ENCODE measurements at regions not wholly inside any gene's neighbourhood (a gene's known extent, or its start where the extent isn't known, plus 50 kb on each side); places are given as distances from the start of the nearest gene placed in this dataset.

- Histone ChIP-seq H3K27ac (peak overlapping the region in 1 of 2 donors; percentile 78), H3K27me3 (no peaks in the 10 kb centered on the region), H3K4me3 (no peak overlapping the region), H3K36me3 (no peaks in the 10 kb centered on the region), H3K9me3 (no peaks in the 10 kb centered on the region), H3K4me1 (peaks cover 0 to 6% of the 10 kb centered on the region in 2 donors)
- TF ChIP-seq CTCF (IDR thresholded peaks at IDR 0.05) = no peak
- DNase-seq (ENCODE audit: low spot score) = no peak
Measured at GRCh38 chr18:64974391-64975125, 776.3 kb upstream of the CDH7 start.

- Histone ChIP-seq H3K4me3 (no peak overlapping the region), H3K36me3 (no peaks in the 10 kb centered on the region), H3K27me3 (no peaks in the 10 kb centered on the region), H3K27ac (peak overlapping the region; percentile 42 to 78), H3K4me1 (peaks cover 0 to 6% of the 10 kb centered on the region in 2 donors), H3K9me3 (no peaks in the 10 kb centered on the region)
- no peak for DNase-seq (ENCODE audit: low spot score)
- no peak for TF ChIP-seq CTCF (IDR thresholded peaks at IDR 0.05)
Measured at GRCh38 chr18:64972545-64972944, 778.3 kb upstream of the CDH7 start.

- H3K4me3 ChIP-seq = no peak overlapping the region
- H3K27ac ChIP-seq = no peak overlapping the region
- H3K36me3 ChIP-seq = no peaks in the 10 kb centered on the region
- no peaks in the 10 kb centered on the region for H3K4me1 ChIP-seq
- H3K27me3 ChIP-seq = no peaks in the 10 kb centered on the region
- H3K9me3 ChIP-seq = no peaks in the 10 kb centered on the region
- TF ChIP-seq CTCF (IDR thresholded peaks at IDR 0.05) = no peak
- no peak for DNase-seq (ENCODE audit: low spot score)
Measured at GRCh38 chr18:64966667-64967066, 784.1 kb upstream of the CDH7 start.

GRCh38 chr18:64956465-64956864 lies 794.3 kb upstream of the CDH7 start:
- DNase-seq (ENCODE audit: low spot score) = no peak
- H3K27ac ChIP-seq = no peak overlapping the region
- no peaks in the 10 kb centered on the region for H3K36me3 ChIP-seq
- H3K4me1 ChIP-seq = no peaks in the 10 kb centered on the region
- H3K9me3 ChIP-seq = no peaks in the 10 kb centered on the region
- H3K4me3 ChIP-seq = no peak overlapping the region
- no peak for TF ChIP-seq CTCF (IDR thresholded peaks at IDR 0.05)
- no peaks in the 10 kb centered on the region for H3K27me3 ChIP-seq

GRCh38 chr18:64949885-64950284 lies 800.9 kb upstream of the CDH7 start:
- H3K27ac ChIP-seq = no peak overlapping the region
- no peaks in the 10 kb centered on the region for H3K36me3 ChIP-seq
- TF ChIP-seq CTCF (IDR thresholded peaks at IDR 0.05) = no peak
- DNase-seq (ENCODE audit: low spot score) = no peak
- no peak overlapping the region for H3K4me3 ChIP-seq
- no peaks in the 10 kb centered on the region for H3K27me3 ChIP-seq
- H3K4me1 ChIP-seq = no peaks in the 10 kb centered on the region
- no peaks in the 10 kb centered on the region for H3K9me3 ChIP-seq

- Histone ChIP-seq H3K4me3 (no peak overlapping the region), H3K9me3 (no peaks in the 10 kb centered on the region), H3K27ac (no peak overlapping the region), H3K36me3 (no peaks in the 10 kb centered on the region), H3K27me3 (no peaks in the 10 kb centered on the region), H3K4me1 (no peaks in the 10 kb centered on the region)
- DNase-seq (ENCODE audit: low spot score) = no peak
- TF ChIP-seq CTCF (IDR thresholded peaks at IDR 0.05) = no peak
Measured at GRCh38 chr18:64936671-64937070, 787.8 kb upstream of the LINC00305 start.

Measured in right atrium auricular region (tissue), 2 donors.